K562 (cell line): ENCODE measurements at regions not wholly inside any gene's neighbourhood (a gene's known extent, or its start where the extent isn't known, plus 50 kb on each side); places are given as distances from the start of the nearest gene placed in this dataset.

Source experiments
- ATAC-seq: fragments of 200-7000 bp; cut with Tn5 transposase; 3 replicates; pipeline ENCODE4 v1.9.1; 2020; ENCODE audit warnings: moderate library complexity
- BruUV-seq: library from RNA; stranded (reverse); fragments of 400-500 nt; replicated peaks from 2 replicates; lab custom pipeline; 2021; lab: Mats Ljungman, UMichigan
- CTCF ChIA-PET: fragments of 300-600 bp; formaldehyde crosslinking; extraction: SDS; loops from one replicate; lab custom pipeline; 2021; ENCODE audit warnings: low intra/inter-chr PET ratio; lab: Yijun Ruan, JAX
- POLR2A ChIA-PET: fragments of 300-600, 350-650 bp; sonication (Branson Sonifier 250); formaldehyde crosslinking; extraction: SDS; loops from one replicate; lab custom pipeline; 2021; ENCODE audit warnings: antibody characterized with exemption, inconsistent platforms; lab: Yijun Ruan, JAX
- DNase-seq, 4 experiments: peaks; one replicate each; pipeline versions ENCODE4 v3.0.0 to v3.0.0-alpha.2; 2011 to 2018; ENCODE audit warnings: low spot score in 3 of 4, mixed read lengths in 3 of 4; ENCODE audit errors: extremely low read depth in 1 of 4
- FAIRE-seq: peaks from 2 replicates; lab custom pipeline; 2011; peaks lifted over from hg19 to GRCh38; lab: Jason Lieb, UNC
- H2AFZ ChIP-seq: 2 replicates; pipeline ENCODE4 v1.6.0; 2011; ENCODE audit warnings: low read depth, low read length, control low read depth, inconsistent platforms
- H3K27ac ChIP-seq: fragments of 200-600 bp; 3 replicates; pipeline ENCODE4 v1.8.0; 2011; ENCODE audit warnings: low read depth, mild to moderate bottlenecking, control low read depth, inconsistent platforms, low read length, moderate library complexity, mixed read lengths; ENCODE audit errors: extremely low read depth
- H3K27me3 ChIP-seq, 2 experiments: fragments of 300-600 bp in 1 of 2; 2 replicates in 1 of 2; 3 replicates in 1 of 2; pipeline versions ENCODE4 v1.6.0 to v1.8.0; 2011; ENCODE audit warnings: inconsistent platforms in 2 of 2, low read length in 2 of 2, mild to moderate bottlenecking in 1 of 2, mixed read lengths in 1 of 2, moderate library complexity in 1 of 2; ENCODE audit not compliant: control insufficient read depth in 2 of 2, insufficient read depth in 2 of 2
- H3K36me3 ChIP-seq: fragments of 300-600 bp; 3 replicates; pipeline ENCODE4 v1.8.0; 2011; ENCODE audit warnings: mild to moderate bottlenecking, low read length, inconsistent platforms; ENCODE audit not compliant: control insufficient read depth, insufficient read depth
- H3K4me1 ChIP-seq, 2 experiments: fragments of 200-600 bp in 1 of 2; replicated peaks in 1 of 2; 2 replicates in 1 of 2; 3 replicates in 1 of 2; pipeline versions ENCODE4 v1.5.1 to v1.8.0; 2011; ENCODE audit warnings: inconsistent platforms in 2 of 2, low read length in 2 of 2, mild to moderate bottlenecking in 1 of 2, mixed read lengths in 1 of 2, moderate library complexity in 1 of 2; ENCODE audit not compliant: control insufficient read depth in 2 of 2, insufficient read depth in 2 of 2
- H3K4me2 ChIP-seq: 2 replicates; pipeline ENCODE4 v1.6.1; 2011; ENCODE audit warnings: low read length, control low read depth, inconsistent platforms, mixed read lengths; ENCODE audit not compliant: insufficient read depth
- H3K4me3 ChIP-seq: fragments of 200-600 bp; sonication (generic), shearing (Covaris generic); 2 replicates; pipeline ENCODE4 v1.5.1; 2016; ENCODE audit warnings: control low read depth, inconsistent platforms
- H3K79me2 ChIP-seq: fragments of 200-600 bp; 3 replicates; pipeline ENCODE4 v1.8.0; 2011; ENCODE audit warnings: low read length, inconsistent platforms; ENCODE audit not compliant: control insufficient read depth, insufficient read depth
- H3K9ac ChIP-seq, 2 experiments: 2 replicates each; pipeline versions ENCODE4 v1.6.0 to v1.6.1; 2011; ENCODE audit warnings: low read depth in 2 of 2, low read length in 2 of 2, control low read depth in 1 of 2, inconsistent platforms in 1 of 2, mild to moderate bottlenecking in 1 of 2, mixed read lengths in 1 of 2; ENCODE audit not compliant: insufficient read depth in 1 of 2
- H3K9me1 ChIP-seq: one replicate; pipeline ENCODE4 v1.6.0; 2011; ENCODE audit warnings: inconsistent platforms, mild to moderate bottlenecking, low read length, moderate library complexity; ENCODE audit not compliant: control insufficient read depth, insufficient read depth
- H3K9me3 ChIP-seq: replicated peaks from 2 replicates; pipeline ENCODE4 v1.5.1; 2011; ENCODE audit warnings: low read depth, low read length, inconsistent platforms; ENCODE audit not compliant: control insufficient read depth, insufficient read depth
- H4K20me1 ChIP-seq: replicated peaks from 2 replicates; pipeline ENCODE4 v1.6.1; 2011; ENCODE audit warnings: low read length, inconsistent platforms, mixed read lengths; ENCODE audit not compliant: control insufficient read depth, insufficient read depth
- ASH1L ChIP-seq: fragments of 450-650 bp; IDR thresholded peaks from 2 replicates; pipeline ENCODE4 v1.6.1; 2018; ENCODE audit warnings: borderline replicate concordance, mild to moderate bottlenecking, low read depth; ENCODE audit not compliant: partially characterized antibody
- ETV1 ChIP-seq: fragments of 450-650 bp; conservative IDR thresholded peaks from 2 replicates; pipeline ENCODE4 v1.6.1; 2016; ENCODE audit warnings: missing genetic modification characterization, control low read depth, low read depth, missing compliant biosample characterization
- LEF1 ChIP-seq: fragments of 450-650 bp; IDR thresholded peaks from 2 replicates; pipeline ENCODE4 v1.6.1; 2016; ENCODE audit warnings: mild to moderate bottlenecking
- PCBP2 ChIP-seq: fragments of 200-400 bp; formaldehyde crosslinking; IDR thresholded peaks from 2 replicates; pipeline ENCODE4 v1.6.1; 2018; ENCODE audit warnings: low read length, low read depth, mild to moderate bottlenecking, moderate library complexity; ENCODE audit not compliant: poor library complexity, severe bottlenecking
- SAFB2 ChIP-seq: fragments of 200-400 bp; formaldehyde crosslinking; IDR thresholded peaks from 2 replicates; pipeline ENCODE4 v1.6.1; 2018; ENCODE audit warnings: borderline replicate concordance, low read length, low read depth, moderate library complexity; ENCODE audit not compliant: severe bottlenecking
- SETDB1 ChIP-seq: IDR thresholded peaks from one replicate; pipeline ENCODE4 v1.6.1; 2012; ENCODE audit warnings: low read length, control low read depth, inconsistent platforms
- SLC30A9 ChIP-seq: fragments of 250-450 bp; sonication (Bioruptor Pico); IDR thresholded peaks from 2 replicates; pipeline ENCODE4 v1.8.0; 2022; ENCODE audit warnings: mild to moderate bottlenecking, moderate library complexity
- TAF9B ChIP-seq: fragments of 450-650 bp; IDR thresholded peaks from 2 replicates; pipeline ENCODE4 v1.6.1; 2018; ENCODE audit warnings: mild to moderate bottlenecking; ENCODE audit not compliant: partially characterized antibody
- XRCC5 ChIP-seq: fragments of 200-400 bp; formaldehyde crosslinking; IDR thresholded peaks from 2 replicates; pipeline ENCODE4 v1.6.1; 2017; ENCODE audit warnings: low read depth, mild to moderate bottlenecking, low read length
- ZNF175 ChIP-seq: fragments of 200-800 bp; sonication (Bioruptor generic); IDR thresholded peaks from 2 replicates; pipeline ENCODE4 v1.6.1; 2016; ENCODE audit warnings: low read depth, mild to moderate bottlenecking, missing genetic modification characterization, missing compliant biosample characterization
- ZNF224 ChIP-seq: sonication (generic); formaldehyde crosslinking; IDR thresholded peaks from 2 replicates; pipeline ENCODE4 v1.8.0; 2022; ENCODE audit warnings: mild to moderate bottlenecking, missing genetic modification reagents
- ZNF584 ChIP-seq: fragments of 200-800 bp; sonication (Bioruptor generic); IDR thresholded peaks from 2 replicates; pipeline ENCODE4 v1.6.1; 2016; ENCODE audit warnings: low read depth, mild to moderate bottlenecking, missing genetic modification characterization, missing compliant biosample characterization
- ZNF668 ChIP-seq: fragments of 250-450 bp; sonication (Bioruptor Pico); IDR thresholded peaks from 2 replicates; pipeline ENCODE4 v1.8.0; 2022; ENCODE audit warnings: mild to moderate bottlenecking, inconsistent platforms
- WGBS: fragments of 100-300 bp; shearing (Covaris generic); methylation state at CpG from one replicate; pipeline ENCODE4 v1.1.6; 2016; ENCODE audit warnings: low coverage, mixed read lengths; ENCODE audit not compliant: insufficient coverage; ENCODE audit errors: missing lambda C conversion rate; 5-methylcytosine and 5-hydroxymethylcytosine counted together
- in situ Hi-C: fragments of 300-500 bp; cut with MboI; formaldehyde crosslinking; loops from 4 replicates; pipeline ENCODE4 v1.15.0; 2018; ENCODE audit warnings: inconsistent platforms, mixed read lengths
- intact Hi-C: fragments of 100-400 bp; cut with micrococcal nuclease; formaldehyde crosslinking; loops from 2 replicates; pipeline ENCODE4 v1.14.2; 2022
- TF ChIP-seq, protein P1 (sequence below): IDR thresholded peaks from 2 replicates; pipeline ENCODE4 v1.6.1; 2016; ENCODE audit warnings: missing genetic modification characterization, missing compliant biosample characterization
- TF ChIP-seq, protein P2 (sequence below): fragments of 250-450 bp; sonication (Bioruptor Pico); IDR thresholded peaks from 2 replicates; pipeline ENCODE4 v1.8.0; 2021; ENCODE audit warnings: moderate library complexity, mild to moderate bottlenecking, inconsistent platforms

- no peak for ATAC-seq
- no TSS peak for BruUV-seq
- Histone ChIP-seq H4K20me1 (no peaks in the 10 kb centered on the region), H3K79me2 (no peaks in the 10 kb centered on the region), H3K36me3 (no peaks in the 10 kb centered on the region), H3K4me2 (no peak overlapping the region), H3K27ac (no peak overlapping the region), H3K9me1 (no peaks in the 10 kb centered on the region), H3K4me3 (no peak overlapping the region), H3K27me3 (no peaks in the 10 kb centered on the region), H3K4me1 (no peaks in the 10 kb centered on the region), H3K9me3 (no peaks in the 10 kb centered on the region), H3K9ac (no peak overlapping the region), H2AFZ (no peak overlapping the region)
- POLR2A ChIA-PET: no interaction called here
- TF ChIP-seq ETV1: no peak
- intact Hi-C loops (no loop called here), in situ Hi-C loops (no loop called here)
- WGBS: 0% methylated on average over 1 of the region's 1 CpG
- FAIRE-seq: no peak
- DNase-seq: no peak
- CTCF ChIA-PET: no interaction called here
These were observed 481.9 kb upstream of the NOVA1 start for GRCh38 chr14:27079716-27080115.

- in situ Hi-C loops: no loop called here
- DNase-seq: no peak
These were observed 487.7 kb upstream of the NOVA1 start for GRCh38 chr14:27085500-27085899.

More at GRCh38 chr14:27085500-27085899, 487.7 kb upstream of the NOVA1 start:
- H3K9me3 ChIP-seq: no peaks in the 10 kb centered on the region
- no peaks in the 10 kb centered on the region for H3K27me3 ChIP-seq
- CTCF ChIA-PET: no interaction called here
- H3K9me1 ChIP-seq: no peaks in the 10 kb centered on the region
- H2AFZ ChIP-seq: no peak overlapping the region
- FAIRE-seq: no peak
- H3K27ac ChIP-seq: no peak overlapping the region
- 7% methylated on average over 3 of the region's 3 CpGs for WGBS
- H3K79me2 ChIP-seq: no peaks in the 10 kb centered on the region
- no peak overlapping the region for H3K9ac ChIP-seq
- no peaks in the 10 kb centered on the region for H3K36me3 ChIP-seq
- no peaks in the 10 kb centered on the region for H3K4me1 ChIP-seq
- no peak overlapping the region for H3K4me3 ChIP-seq
- no TSS peak for BruUV-seq
- ATAC-seq: no peak
- TF ChIP-seq XRCC5: no peak
- no peak for TF ChIP-seq SETDB1
- TF ChIP-seq, protein P1, sequence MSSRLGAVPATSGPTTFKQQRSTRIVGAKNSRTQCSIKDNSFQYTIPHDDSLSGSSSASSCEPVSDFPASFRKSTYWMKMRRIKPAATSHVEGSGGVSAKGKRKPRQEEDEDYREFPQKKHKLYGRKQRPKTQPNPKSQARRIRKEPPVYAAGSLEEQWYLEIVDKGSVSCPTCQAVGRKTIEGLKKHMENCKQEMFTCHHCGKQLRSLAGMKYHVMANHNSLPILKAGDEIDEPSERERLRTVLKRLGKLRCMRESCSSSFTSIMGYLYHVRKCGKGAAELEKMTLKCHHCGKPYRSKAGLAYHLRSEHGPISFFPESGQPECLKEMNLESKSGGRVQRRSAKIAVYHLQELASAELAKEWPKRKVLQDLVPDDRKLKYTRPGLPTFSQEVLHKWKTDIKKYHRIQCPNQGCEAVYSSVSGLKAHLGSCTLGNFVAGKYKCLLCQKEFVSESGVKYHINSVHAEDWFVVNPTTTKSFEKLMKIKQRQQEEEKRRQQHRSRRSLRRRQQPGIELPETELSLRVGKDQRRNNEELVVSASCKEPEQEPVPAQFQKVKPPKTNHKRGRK (tag): no peak
- TF ChIP-seq SLC30A9 (CRISPR knock-in tag): no peak
- TF ChIP-seq LEF1: no peak
- TF ChIP-seq PCBP2: no peak
- TF ChIP-seq, protein P2, sequence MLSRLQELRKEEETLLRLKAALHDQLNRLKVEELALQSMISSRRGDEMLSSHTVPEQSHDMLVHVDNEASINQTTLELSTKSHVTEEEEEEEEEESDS (CRISPR knock-in tag): no peak
- TF ChIP-seq ZNF584 (CRISPR knock-in tag): no peak
- TF ChIP-seq ZNF175 (CRISPR knock-in tag): no peak
- no peak for TF ChIP-seq ASH1L
- no peak for TF ChIP-seq ZNF224
- TF ChIP-seq TAF9B: no peak
- TF ChIP-seq ZNF668: no peak
- no peak for TF ChIP-seq SAFB2
- TF ChIP-seq, all 486 proteins: peak for 0
- Histone ChIP-seq H3K4me2 (no peak overlapping the region), H4K20me1 (no peaks in the 10 kb centered on the region)
- POLR2A ChIA-PET: no interaction called here
- intact Hi-C loops: no loop called here
